ENCODE measurements at regions not wholly inside any gene's neighbourhood (a gene's known extent, or its start where the extent isn't known, plus 50 kb on each side); places are given as distances from the start of the nearest gene placed in this dataset.
"Not testable (repeated sequence)": the region's sequence is repeated elsewhere in the genome, so short reads cannot be mapped to it uniquely, and the experiment has no call there.

DNA sequence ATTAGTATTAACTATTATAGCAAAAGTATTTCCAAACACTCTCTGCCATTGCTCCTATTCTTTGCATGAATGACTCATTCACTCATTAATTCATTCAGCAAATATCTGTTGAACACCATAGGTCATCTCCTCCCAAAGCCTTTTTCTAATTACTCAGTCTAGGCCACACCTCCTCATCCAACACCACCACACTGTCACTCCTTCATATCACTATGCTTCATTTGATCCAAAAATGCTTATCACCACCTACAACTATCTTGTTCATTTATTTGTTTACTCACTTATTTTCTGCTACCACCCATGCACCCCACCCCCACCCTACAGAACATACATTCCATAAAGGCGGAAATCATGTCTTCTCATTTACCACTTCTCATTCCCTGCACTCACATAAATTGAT is 94.4 kb upstream of the TNFSF4 start:
- DNase-seq = no peak

DNA sequence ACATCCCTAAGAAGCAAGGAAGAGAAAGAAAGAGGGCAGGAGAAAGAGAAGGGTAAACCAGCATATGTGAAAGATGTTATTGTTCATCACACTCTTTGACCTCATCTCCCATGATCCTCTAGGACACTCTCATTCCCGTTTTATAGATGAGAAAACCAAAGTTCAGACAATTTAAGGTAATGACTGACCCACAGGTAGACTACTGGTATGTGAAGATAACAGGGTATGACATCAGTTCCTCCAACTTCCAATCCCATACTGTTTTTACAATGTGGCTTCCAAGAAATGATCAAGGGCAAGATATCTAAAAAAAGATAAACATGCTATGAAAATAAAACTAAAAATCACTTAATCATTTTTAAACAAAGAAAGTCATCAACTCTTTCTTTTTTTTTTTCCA is 95.2 kb upstream of the TNFSF4 start:
- DNase-seq = no peak

DNA sequence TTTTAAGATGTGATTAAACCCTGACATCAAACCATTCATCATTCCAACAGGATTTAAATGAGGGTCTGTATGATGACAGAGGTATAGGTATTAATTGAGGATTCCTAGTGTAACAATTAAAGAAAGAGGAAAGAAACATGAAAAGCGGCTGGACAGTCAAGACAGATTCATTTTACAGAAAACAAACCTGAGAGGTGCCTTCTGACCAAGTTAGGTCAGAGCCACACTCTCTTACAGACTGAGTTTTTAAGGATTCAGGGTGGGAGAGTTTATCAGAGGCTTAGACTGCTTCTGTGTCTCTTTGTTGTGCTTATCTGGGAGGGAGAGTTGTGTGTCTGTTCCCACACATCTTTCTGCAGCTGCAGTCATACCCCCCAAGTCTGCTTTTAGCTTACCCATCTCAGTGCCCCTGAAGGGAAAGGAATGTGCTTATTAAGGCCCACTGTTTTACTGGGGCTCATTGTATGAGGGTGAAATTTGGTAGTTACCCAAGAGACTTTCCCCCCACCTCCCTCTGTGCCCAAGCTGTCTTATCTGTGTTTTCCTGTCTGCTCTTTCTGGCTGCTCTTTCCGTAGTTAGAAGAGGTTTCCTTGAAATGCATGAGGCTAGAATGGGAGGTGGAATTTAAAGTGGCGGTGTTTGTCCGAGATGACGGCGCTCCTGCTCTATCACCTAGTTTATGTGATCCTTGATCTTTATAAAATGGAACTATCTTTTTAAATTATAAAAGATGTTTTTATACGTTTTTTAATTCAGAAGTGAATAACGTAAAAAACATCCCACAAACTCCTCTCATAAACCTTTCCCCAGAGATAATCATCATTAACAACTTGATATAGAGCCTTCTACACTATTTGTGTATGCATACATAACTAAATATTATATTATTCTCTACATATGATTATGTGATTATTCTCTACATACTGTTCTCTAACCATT is 96.0 kb upstream of the TNFSF4 start:
- DNase-seq = no peak

DNA sequence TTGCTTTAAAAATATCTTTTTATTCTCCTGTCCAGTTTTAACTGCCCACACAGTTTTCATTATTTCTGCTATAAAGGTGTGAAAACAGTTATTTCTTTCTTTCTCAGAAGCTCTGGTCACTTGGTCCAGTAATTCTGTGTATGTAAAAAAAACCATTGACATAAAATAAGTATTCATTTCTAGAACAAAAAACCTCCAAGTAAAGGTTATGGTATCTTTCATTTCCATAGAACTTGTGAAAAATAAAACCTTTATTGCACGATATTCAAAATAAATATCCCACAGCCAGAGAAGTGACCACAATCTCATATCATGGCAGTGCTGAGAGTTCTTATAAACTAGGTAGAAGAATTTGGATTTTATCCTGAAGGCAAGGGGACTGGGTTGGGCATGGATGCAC is 96.9 kb upstream of the TNFSF4 start:
- DNase-seq = no peak

DNA sequence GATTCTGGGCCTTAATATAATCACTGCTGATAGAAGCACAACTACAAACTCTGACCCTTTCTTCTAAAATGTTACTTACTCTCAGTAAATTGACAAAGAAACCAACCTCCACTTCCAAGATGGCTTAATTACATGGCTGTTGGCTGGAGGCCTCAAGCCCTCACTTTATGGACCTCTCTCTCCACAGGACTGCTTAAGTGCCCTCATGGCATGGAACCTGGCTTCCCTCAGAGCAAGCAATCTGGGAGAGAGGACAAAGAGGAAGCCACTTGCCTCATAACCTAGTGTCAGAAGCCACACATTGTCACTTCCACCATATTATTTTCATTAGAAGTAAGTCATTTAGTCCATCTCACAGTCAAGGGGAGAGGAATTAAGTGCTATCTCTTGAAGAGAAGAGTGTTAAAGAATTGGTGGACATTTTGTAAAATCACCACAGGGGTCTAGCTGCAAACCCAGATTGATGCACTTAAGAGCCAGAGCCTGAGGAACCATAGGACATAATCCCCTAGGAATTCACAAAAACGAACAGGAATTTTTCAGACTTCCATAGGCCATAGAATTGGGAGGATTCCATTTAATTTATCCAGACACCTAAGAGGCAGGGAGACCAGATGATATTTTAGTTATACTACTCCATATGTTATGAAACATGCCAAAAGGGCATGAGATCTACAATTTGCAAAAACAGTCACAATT is 97.5 kb upstream of the TNFSF4 start:
- no peak for DNase-seq

DNA sequence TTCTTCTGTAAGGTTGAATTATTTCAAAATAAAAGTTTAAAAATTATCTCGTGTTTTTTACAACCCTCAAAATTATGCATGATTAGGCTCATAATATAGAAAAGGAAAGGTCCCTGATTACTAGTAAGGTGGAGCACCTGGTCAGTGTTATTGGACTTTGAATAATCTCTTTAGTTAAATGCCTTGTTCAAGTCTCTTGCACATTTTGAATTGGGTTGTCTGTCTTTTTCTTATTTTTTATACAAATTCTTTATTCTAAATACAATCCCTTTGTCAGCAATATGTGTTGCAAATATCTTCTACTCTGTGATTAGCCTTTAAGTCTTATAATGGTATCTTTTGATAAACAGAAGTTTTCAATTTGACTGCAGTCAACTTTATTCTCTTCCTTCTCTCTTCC is 100.7 kb upstream of the TNFSF4 start:
- DNase-seq = no peak

DNA sequence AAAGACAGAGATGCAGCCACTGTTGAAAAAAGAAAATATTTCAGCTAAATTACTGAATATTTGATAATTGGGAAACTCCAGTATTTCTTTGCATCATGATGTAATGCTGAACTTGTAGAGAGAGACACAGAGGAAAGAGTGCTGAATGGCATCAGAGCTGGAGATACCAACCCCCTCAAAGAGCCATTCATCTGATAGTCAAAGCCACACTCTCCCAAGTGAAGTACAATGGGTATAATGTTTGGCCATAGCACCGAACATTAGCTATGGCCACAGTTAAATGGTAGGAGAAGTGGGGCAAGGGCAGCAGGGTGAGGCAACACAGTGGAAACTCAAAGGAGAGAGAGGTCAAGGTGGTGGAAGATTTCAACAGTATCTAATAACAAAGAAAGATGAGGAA is 107.5 kb upstream of the TNFSF4 start:
- no peak for DNase-seq

DNA sequence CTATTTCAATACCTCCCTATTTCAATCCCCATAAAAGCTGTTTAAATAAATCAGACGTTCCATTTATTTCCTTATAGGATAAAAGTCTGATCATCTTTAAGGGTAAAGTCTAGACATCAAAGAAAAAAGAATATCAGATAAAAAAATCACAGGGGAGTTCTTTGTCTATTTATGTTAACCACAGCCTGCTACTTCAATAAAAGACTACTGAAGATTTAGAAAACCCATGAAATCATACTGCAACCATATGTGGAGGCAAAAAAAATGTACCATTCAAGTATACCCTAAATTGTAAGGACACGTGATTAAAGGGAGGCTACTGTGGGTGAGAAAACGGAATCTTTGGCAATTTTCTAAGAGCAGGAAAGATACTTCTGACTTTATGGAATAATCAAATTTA is 108.2 kb upstream of the TNFSF4 start:
- no peak for DNase-seq

DNA sequence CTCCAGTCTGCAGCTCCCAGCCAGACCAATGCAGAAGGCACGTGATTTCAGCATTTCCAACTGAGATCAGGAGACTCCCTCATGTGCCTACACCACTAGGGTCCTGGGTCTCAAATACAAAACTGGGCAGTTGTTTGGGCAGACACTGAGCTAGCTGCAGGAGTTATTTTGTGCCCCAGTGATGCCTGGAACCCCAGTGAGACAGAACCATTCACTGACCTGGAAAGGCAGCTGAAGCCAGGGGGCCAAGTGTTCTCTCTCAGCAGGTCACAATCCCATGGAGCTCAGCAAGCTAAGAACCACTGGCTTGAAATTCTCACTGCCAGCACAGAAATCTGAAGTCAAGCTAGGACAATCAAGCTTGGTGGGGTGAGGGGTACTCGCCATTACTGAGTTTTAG is 111.7 kb upstream of the TNFSF4 start:
- no peak for DNase-seq

DNA sequence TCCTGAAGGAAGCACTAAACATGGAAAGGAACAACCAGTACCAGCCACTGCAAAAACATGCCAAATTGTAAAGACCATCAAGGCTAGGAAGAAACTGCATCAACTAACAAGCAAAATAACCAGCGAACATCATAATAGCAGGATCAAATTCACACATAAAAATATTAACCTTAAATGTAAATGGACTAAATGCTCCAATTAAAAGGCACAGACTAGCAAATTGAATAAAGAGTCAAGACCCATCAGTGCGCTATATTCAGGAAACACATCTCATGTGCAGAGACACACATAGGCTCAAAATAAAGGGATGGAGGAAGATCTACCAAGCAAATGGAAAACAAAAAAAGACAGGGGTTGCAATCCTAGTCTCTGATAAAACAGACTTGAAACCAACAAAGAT is 117.2 kb upstream of the TNFSF4 start:
- DNase-seq = not testable (repeated sequence)

DNA sequence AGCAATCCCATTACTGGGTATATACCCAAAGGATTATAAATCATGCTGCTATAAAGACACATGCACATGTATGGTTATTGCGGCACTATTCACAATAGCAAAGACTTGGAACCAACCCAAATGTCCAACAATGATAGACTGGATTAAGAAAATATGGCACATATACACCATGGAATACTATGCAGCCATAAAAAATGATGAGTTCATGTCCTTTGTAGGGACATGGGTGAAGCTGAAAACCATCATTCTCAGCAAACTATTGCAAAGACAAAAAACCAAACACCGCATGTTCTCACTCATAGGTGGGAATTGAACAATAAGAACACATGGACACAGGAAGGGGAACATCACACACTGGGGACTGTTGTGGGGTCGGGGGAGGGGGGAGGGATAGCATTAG is 120.9 kb upstream of the TNFSF4 start:
- DNase-seq = not testable (repeated sequence)

DNA sequence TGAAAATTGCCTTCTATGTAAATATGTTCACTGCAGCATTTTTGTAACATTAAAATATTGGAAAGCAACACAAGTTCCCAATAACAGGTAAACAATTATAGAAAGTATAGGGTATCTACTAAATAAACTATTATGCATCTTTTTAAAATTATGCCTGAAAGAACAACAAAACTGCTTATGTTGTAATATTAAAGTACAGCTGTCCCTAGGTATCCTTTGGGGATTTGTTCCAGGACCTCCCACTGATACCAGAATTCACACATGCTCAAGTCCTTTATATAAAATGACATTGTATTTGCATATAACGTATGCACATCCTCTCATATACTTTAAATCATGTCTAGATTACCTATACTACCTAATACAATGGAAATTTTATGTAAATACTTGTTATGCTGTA is 121.8 kb upstream of the TNFSF4 start:
- no peak for DNase-seq

DNA sequence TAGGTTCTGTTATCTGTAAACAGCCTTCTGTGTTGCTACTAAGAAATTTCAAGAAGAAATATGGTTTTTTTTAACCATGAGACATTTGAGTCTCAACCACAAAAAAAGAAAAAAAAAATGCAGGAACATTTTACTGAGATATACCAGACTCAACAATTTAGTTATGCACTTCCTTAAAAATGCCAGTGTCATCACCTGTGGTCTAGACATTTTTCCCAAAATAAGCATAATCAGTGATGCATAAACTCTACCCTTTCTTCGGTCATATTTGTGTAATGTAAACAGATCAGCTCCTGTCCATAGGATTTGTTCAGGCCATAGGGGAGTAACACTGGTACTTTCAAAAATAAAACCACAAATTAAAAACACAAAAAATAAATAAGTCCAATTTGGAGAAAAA is 122.6 kb upstream of the TNFSF4 start:
- DNase-seq = no peak

DNA sequence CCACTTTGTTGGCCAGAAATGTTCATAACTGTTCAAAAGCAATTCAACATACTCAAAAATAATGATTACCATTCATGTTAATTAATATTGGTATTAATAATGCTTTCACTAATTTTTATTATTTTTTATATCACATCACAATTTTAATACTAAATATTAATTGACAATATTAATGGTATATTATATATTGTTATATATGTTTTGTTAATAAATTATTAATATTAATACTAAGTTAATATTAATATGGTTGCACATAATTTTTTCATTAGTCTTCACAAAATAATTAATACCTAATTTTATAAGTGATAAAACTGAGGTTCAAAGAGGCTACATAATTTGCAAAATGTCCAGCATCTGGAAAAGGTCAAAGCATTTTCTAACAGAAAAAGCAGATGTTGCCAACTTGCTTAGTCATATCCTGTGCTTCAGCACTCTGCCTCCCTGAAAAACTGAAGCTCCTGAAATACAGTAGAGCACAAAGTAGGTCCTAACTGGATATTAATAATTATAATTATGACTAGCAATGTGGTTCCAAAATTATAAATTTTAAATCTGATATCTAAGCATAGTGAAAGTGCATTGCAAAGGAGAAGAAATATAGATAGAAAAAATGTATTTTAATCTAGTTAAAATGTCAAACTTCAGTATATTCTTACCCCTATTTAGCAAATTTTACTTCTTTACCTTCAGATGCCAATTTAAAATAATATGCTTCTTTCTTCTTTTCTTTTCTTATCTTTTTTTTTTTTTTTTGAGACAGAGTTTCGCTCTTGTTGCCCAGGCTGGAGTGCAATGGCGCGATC is 123.2 kb upstream of the TNFSF4 start:
- no peak for DNase-seq

DNA sequence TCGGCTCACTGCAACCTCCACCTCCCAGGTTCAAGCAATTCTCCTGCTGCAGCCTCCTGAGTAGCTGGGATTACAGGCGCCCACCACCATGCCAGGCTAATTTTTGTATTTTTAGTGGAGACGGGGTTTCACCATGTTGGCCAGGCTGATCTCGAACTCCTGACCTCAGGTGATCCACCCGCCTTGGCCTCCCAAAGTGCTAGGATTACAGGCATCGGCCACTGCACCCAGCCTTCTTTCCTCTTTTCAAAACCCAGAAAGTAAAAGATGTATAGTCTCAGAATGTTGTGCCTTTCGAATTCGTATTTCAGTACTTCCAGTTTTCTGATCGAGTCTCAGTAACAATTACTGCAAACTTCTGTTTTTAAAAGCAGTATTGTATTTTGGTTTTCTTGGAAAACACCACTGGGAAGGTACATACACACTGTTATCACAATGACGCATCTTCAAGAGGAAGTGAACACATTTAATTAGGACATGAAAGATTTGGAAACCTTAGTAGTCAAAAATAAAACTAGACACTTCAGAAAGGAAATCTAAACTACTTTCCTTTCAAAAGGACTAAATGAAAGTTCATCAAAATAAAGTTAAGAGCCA is 123.9 kb upstream of the TNFSF4 start:
- not testable (repeated sequence) for DNase-seq

DNA sequence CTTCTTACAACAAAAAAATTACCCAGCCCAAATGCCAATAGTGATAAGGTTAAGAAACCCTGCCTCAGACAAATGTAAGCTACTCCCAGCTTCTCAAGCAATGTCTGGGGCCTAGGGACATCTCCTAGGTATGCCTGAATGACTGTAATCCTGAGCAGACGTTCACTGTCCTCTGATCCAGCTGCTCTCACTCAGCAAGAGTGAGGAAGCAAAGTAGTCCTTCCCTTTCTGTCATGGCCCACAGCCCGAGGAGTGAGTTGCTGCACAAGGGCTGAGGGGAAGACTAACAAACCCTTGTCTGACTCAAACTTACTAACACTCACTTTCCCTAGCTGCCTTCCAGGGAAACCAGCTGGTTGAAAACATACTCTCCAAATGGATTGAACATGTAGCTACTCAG is 124.9 kb upstream of the TNFSF4 start:
- DNase-seq = no peak

DNA sequence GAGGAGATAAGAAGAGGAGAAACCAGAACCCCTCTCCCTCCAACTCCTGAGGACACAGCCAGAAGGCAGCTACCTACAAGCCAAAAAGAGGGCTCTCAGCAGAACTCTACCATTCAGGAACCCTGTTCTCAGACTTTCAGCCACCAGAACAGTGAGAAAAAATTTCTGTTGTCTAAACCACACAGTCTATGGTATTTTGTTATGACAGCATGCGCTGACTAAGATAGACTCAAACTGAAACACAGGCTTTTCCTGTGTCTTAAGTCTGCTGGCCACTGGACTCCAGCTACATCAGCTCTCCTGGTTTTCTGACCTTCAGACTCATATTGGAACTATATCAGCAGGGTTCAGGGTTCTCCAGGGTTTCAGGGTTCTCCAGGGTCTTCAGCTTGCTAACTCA is 126.5 kb upstream of the TNFSF4 start:
- DNase-seq = no peak

DNA sequence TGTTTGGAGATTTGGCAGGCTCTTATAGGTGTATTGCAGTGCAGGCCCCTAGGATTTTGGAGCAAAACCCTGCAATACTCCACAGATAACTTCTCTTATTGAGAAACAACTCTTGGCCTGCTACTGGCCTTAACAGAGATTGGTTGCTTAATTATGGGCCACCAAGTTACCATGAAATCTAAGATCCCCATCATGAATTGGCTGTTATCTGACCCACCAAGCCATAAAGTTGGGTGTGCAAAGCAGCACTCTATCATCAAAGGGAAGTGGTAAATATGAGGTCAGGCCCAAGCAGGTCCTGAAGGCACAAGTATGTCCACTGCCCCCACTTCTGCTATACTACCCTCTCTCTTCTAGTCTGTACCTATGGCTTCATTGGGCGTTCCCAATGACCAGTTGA is 130.0 kb upstream of the TNFSF4 start:
- no peak for DNase-seq

DNA sequence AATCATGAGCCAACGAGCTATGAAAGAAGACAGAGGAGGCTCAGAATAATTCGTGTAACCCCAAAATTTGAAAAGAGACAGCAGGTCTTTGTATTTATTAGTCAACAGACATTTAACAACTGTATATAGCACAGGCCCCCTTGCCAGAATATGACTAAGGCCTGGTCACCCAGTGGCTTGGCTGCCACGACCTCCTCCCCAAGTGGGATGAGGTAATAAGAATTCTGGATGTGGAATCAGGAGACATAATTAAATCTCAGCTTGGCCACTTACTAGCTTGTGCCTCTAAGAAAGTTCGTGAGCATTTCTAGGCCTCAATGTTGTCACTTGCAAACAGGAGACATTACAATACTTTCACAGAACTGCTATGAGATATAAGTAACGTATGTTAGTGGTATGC is 134.2 kb upstream of the TNFSF4 start:
- DNase-seq = no peak

DNA sequence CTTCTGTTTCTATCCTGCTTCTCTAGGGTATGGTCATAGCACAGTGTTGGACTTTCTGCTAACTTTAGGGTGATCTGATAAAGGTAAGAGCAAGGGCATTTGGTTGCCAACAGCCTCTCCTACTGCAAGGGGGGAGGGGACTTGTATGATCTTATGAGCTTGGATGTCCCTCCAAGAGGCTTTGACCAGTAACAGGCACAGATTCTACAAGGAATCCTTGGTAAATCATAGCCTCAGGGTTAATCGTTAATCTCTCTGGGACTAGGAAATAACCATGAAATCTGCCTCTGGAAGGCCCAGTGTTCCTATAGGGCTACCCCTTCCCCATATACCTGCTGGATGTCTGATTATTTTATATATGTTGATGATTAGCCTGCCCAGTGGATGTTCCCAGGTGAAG is 134.8 kb upstream of the TNFSF4 start:
- DNase-seq = no peak

DNA sequence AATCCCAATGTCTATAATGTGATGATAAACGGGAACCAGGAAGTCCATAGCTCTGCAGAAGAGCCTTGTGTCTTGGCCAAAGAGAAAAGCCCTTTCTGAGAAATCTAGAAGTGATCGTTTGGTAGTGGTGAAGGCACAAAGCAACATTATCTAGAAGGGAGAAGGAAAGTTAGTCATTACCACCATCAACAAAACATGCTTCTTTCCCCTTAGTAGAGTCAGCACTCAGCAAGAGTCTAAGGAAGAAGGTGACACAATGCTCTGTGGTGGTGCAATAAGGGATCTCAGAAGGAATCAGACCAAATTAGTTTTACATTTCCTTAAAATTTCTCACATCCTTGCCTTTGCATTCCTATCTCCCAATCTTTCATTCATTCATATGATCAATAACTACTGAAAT is 134.4 kb upstream of the PRDX6 start:
- no peak for DNase-seq

DNA sequence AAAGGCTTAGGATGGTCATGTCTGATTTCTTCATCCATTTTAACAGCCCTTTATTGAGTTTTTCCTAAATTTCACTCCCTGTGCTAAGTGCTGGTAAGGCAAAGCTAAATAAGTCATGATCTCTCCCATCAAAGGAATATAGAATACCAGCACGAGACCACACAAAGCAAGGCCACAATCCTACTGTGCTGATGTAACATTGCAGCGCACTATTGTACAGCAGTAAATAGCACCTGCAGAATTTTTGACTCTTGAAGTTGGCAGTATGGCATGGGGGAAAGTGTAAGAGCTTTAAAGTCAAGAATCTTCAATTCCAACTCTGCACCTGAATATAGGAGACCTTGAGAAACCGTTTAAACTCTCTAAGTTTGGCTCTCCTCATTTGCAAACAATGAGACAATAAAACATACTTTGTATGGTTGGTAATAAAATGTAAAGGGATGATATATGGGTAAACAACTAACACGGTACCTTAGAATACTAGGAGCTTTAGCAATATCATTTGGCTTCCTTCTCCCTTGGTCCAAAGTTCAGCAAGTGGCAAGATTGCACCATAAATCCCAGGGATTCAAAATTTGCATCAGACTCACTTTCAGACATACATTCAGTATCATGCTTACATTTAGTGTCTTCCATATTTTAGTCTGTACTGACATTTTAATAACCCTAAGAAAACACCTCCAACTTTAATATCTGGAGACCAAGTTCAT is 132.9 kb upstream of the PRDX6 start:
- DNase-seq = no peak
